ENCODE measurements at regions not wholly inside any gene's neighbourhood (a gene's known extent, or its start where the extent isn't known, plus 50 kb on each side); places are given as distances from the start of the nearest gene placed in this dataset.

- DNase-seq: no peak
Observed at GRCh38 chr10:111522551-111522950, 445.7 kb downstream of the ADRA2A start.

GRCh38 chr10:111523016-111523415 lies 446.2 kb downstream of the ADRA2A start:
- DNase-seq: no peak

GRCh38 chr10:111524134-111524533 lies 447.3 kb downstream of the ADRA2A start:
- no peak for DNase-seq

- DNase-seq: no peak
Observed at GRCh38 chr10:111525696-111526095, 448.9 kb downstream of the ADRA2A start.

GRCh38 chr10:111531690-111532089 lies 454.9 kb downstream of the ADRA2A start:
- no peak for DNase-seq

GRCh38 chr10:111532139-111532538 lies 455.3 kb downstream of the ADRA2A start:
- no peak for DNase-seq

GRCh38 chr10:111539246-111539645 lies 462.4 kb downstream of the ADRA2A start:
- DNase-seq: no peak

GRCh38 chr10:111543854-111544253 lies 467.0 kb downstream of the ADRA2A start:
- DNase-seq: no peak

GRCh38 chr10:111545861-111546605 lies 469.2 kb downstream of the ADRA2A start:
- no peak for DNase-seq

GRCh38 chr10:111548084-111548726 lies 471.4 kb downstream of the ADRA2A start:
- no peak for DNase-seq

- DNase-seq: no peak
Observed at GRCh38 chr10:111551001-111551400, 474.2 kb downstream of the ADRA2A start.

GRCh38 chr10:111556666-111557065 lies 479.8 kb downstream of the ADRA2A start:
- no peak for DNase-seq

- DNase-seq: no peak
Observed at GRCh38 chr10:111558211-111558610, 481.4 kb downstream of the ADRA2A start.

GRCh38 chr10:111560027-111560426 lies 483.2 kb downstream of the ADRA2A start:
- DNase-seq: no peak

GRCh38 chr10:111561124-111561523 lies 484.3 kb downstream of the ADRA2A start:
- DNase-seq: no peak

GRCh38 chr10:111565542-111565941 lies 488.7 kb downstream of the ADRA2A start:
- no peak for DNase-seq

GRCh38 chr10:111578076-111578475 lies 501.2 kb downstream of the ADRA2A start:
- no peak for DNase-seq

- no peak for DNase-seq
Observed at GRCh38 chr10:111579473-111579872, 502.6 kb downstream of the ADRA2A start.

GRCh38 chr10:111590703-111591102 lies 513.9 kb downstream of the ADRA2A start:
- DNase-seq: no peak

GRCh38 chr10:111593578-111593977 lies 516.7 kb downstream of the ADRA2A start:
- DNase-seq: no peak

GRCh38 chr10:111595173-111595572 lies 518.3 kb downstream of the ADRA2A start:
- DNase-seq: no peak

GRCh38 chr10:111598433-111599059 lies 521.7 kb downstream of the ADRA2A start:
- no peak for DNase-seq

- no peak for DNase-seq
Observed at GRCh38 chr10:111599943-111600342, 523.1 kb downstream of the ADRA2A start.

GRCh38 chr10:111600772-111601171 lies 523.9 kb downstream of the ADRA2A start:
- DNase-seq: no peak

Data from DMS 273 treated with DMSO at 0.1 percent for 48 hours (cell line).